Upper lobe of left lung (tissue), 4 donors: ENCODE measurements at regions not wholly inside any gene's neighbourhood (a gene's known extent, or its start where the extent isn't known, plus 50 kb on each side); places are given as distances from the start of the nearest gene placed in this dataset.
"Not testable (repeated sequence)": the region's sequence is repeated elsewhere in the genome, so short reads cannot be mapped to it uniquely, and the experiment has no call there.

Experiments
- EP300 ChIP-seq, 4 donors: sonication (generic); formaldehyde crosslinking; IDR thresholded peaks; one replicate each; pipeline ENCODE4 v1.5.1; 2017; ENCODE audit warnings: antibody characterized with exemption in 4 of 4, control low read depth in 2 of 4
- POLR2A ChIP-seq, 4 donors: fragments of 450-650 bp; IDR thresholded peaks; one replicate each; pipeline ENCODE4 v1.5.1; 2016 to 2017; ENCODE audit warnings: antibody characterized with exemption in 4 of 4, mild to moderate bottlenecking in 2 of 4
- POLR2AphosphoS5 ChIP-seq, 2 donors: sonication (generic); formaldehyde crosslinking; IDR thresholded peaks; one replicate each; pipeline ENCODE4 v1.5.1; 2017; ENCODE audit warnings: antibody characterized with exemption in 2 of 2
- TF ChIP-seq, protein P1 (sequence below), 6 experiments: fragments of 450-650 bp in 4 of 6; fragments of 200-600 bp in 2 of 6; sonication (generic) in 2 of 6; IDR thresholded peaks; one replicate each; pipeline ENCODE4 v1.5.1; 2016 to 2019; ENCODE audit warnings: antibody characterized with exemption in 6 of 6

DNA sequence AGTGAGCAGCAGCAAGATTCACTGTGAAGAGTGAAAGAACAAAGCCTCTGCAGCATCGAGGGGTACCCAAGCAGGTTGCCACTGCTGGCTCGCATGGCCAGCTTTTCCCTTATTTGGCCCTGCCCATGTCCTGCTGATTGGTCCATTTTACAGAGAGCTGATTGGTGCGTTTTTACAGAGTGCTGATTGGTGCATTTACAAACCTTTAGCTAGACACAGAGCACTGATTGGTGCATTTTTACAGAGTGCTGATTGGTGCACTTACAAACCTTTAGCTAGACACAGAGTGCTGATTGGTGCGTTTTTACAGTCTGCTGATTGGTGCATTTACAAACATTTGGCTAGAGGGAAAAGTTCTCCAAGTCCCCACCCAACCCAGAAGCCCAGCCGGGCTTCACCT is 113.4 kb upstream of the DUSP22 start:
- TF ChIP-seq, protein P1, sequence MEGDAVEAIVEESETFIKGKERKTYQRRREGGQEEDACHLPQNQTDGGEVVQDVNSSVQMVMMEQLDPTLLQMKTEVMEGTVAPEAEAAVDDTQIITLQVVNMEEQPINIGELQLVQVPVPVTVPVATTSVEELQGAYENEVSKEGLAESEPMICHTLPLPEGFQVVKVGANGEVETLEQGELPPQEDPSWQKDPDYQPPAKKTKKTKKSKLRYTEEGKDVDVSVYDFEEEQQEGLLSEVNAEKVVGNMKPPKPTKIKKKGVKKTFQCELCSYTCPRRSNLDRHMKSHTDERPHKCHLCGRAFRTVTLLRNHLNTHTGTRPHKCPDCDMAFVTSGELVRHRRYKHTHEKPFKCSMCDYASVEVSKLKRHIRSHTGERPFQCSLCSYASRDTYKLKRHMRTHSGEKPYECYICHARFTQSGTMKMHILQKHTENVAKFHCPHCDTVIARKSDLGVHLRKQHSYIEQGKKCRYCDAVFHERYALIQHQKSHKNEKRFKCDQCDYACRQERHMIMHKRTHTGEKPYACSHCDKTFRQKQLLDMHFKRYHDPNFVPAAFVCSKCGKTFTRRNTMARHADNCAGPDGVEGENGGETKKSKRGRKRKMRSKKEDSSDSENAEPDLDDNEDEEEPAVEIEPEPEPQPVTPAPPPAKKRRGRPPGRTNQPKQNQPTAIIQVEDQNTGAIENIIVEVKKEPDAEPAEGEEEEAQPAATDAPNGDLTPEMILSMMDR (IDR thresholded peaks at IDR 0.05): not testable (repeated sequence)
- TF ChIP-seq POLR2AphosphoS5, POLR2A, EP300 (IDR thresholded peaks at IDR 0.05): not testable (repeated sequence)
